ENCODE measurements at regions not wholly inside any gene's neighbourhood (a gene's known extent, or its start where the extent isn't known, plus 50 kb on each side); places are given as distances from the start of the nearest gene placed in this dataset.

- no peak overlapping the region for H3K27ac ChIP-seq (ENCODE audit: low read depth, low read length)
- H3K4me1 ChIP-seq (ENCODE audit: control insufficient read depth in 2 of 2, insufficient read depth in 2 of 2, low read length in 2 of 2): no peaks in the 10 kb centered on the region
- H3K4me3 Mint-ChIP-seq: no peak overlapping the region
- H3K9me3 ChIP-seq (ENCODE audit: control insufficient read depth in 2 of 3, low read length in 3 of 3): no peaks in the 10 kb centered on the region
- intact Hi-C loops (cut with micrococcal nuclease): no loop called here
- ChIA-PET CTCF (no interaction called here), POLR2A (no interaction called here)
- H3K27me3 ChIP-seq (ENCODE audit: control insufficient read depth in 2 of 2, insufficient read depth in 2 of 2, low read length in 2 of 2): no peaks in the 10 kb centered on the region
- DNase-seq: no peak
- H3K27ac Mint-ChIP-seq: no peak overlapping the region
- H3K27me3 Mint-ChIP-seq: peaks cover 0 to 10% (median 4%) of the 10 kb centered on the region in 5 donors
- peaks cover 0 to 5% (median 0%) of the 10 kb centered on the region in 11 donors for H3K9me3 Mint-ChIP-seq
- no peaks in the 10 kb centered on the region for H3K36me3 ChIP-seq (ENCODE audit: control insufficient read depth in 2 of 3, insufficient read depth in 3 of 3, low read length in 3 of 3)
- no peak overlapping the region for H3K4me3 ChIP-seq (ENCODE audit: low read length)
- no peaks in the 10 kb centered on the region for H3K36me3 Mint-ChIP-seq
- ATAC-seq: no peak
- H3K4me1 Mint-ChIP-seq: no peaks in the 10 kb centered on the region
Measured at GRCh38 chr2:16373341-16373740, 292.3 kb downstream of the CYRIA start.

GRCh38 chr2:16371751-16372150, 293.9 kb downstream of the CYRIA start:
- ATAC-seq: no peak
- ChIA-PET CTCF (no interaction called here), POLR2A (no interaction called here)
- Histone ChIP-seq H3K9me3 (ENCODE audit: control insufficient read depth in 2 of 3, low read length in 3 of 3) (no peaks in the 10 kb centered on the region), H3K4me1 (ENCODE audit: control insufficient read depth in 2 of 2, insufficient read depth in 2 of 2, low read length in 2 of 2) (no peaks in the 10 kb centered on the region), H3K36me3 (ENCODE audit: control insufficient read depth in 2 of 3, insufficient read depth in 3 of 3, low read length in 3 of 3) (no peaks in the 10 kb centered on the region), H3K27ac (ENCODE audit: low read depth, low read length) (no peak overlapping the region), H3K4me3 (ENCODE audit: low read length) (no peak overlapping the region), H3K27me3 (ENCODE audit: control insufficient read depth in 2 of 2, insufficient read depth in 2 of 2, low read length in 2 of 2) (no peaks in the 10 kb centered on the region)
- DNase-seq: no peak
- no peaks in the 10 kb centered on the region for H3K4me1 Mint-ChIP-seq
- H3K9me3 Mint-ChIP-seq: peaks cover 0 to 5% (median 0%) of the 10 kb centered on the region in 11 donors
- H3K27me3 Mint-ChIP-seq: peaks cover 0 to 10% (median 0%) of the 10 kb centered on the region in 5 donors
- no peak overlapping the region for H3K27ac Mint-ChIP-seq
- H3K36me3 Mint-ChIP-seq: no peaks in the 10 kb centered on the region
- no peak overlapping the region for H3K4me3 Mint-ChIP-seq
- intact Hi-C loops (cut with micrococcal nuclease): no loop called here

- POLR2A ChIA-PET: no interaction called here
- Mint-ChIP-seq H3K27ac (no peak overlapping the region), H3K36me3 (no peaks in the 10 kb centered on the region), H3K4me3 (no peak overlapping the region), H3K4me1 (no peaks in the 10 kb centered on the region), H3K27me3 (peaks cover 0 to 7% (median 0%) of the 10 kb centered on the region in 5 donors), H3K9me3 (peaks cover 0 to 5% (median 0%) of the 10 kb centered on the region in 11 donors)
- Histone ChIP-seq H3K27ac (ENCODE audit: low read depth, low read length) (no peak overlapping the region), H3K36me3 (ENCODE audit: control insufficient read depth in 2 of 3, insufficient read depth in 3 of 3, low read length in 3 of 3) (no peaks in the 10 kb centered on the region), H3K4me3 (ENCODE audit: low read length) (no peak overlapping the region), H3K4me1 (ENCODE audit: control insufficient read depth in 2 of 2, insufficient read depth in 2 of 2, low read length in 2 of 2) (no peaks in the 10 kb centered on the region), H3K27me3 (ENCODE audit: control insufficient read depth in 2 of 2, insufficient read depth in 2 of 2, low read length in 2 of 2) (no peaks in the 10 kb centered on the region), H3K9me3 (ENCODE audit: control insufficient read depth in 2 of 3, low read length in 3 of 3) (no peaks in the 10 kb centered on the region)
- intact Hi-C loops (cut with micrococcal nuclease): no loop called here
- CTCF ChIA-PET: no interaction called here
- no peak for ATAC-seq
- no peak for DNase-seq
Measured at GRCh38 chr2:16368951-16369350, 296.7 kb downstream of the CYRIA start.

- DNase-seq (no peak), ATAC-seq (no peak)
- Mint-ChIP-seq H3K27ac (no peak overlapping the region), H3K27me3 (peaks cover 0 to 5% (median 0%) of the 10 kb centered on the region in 5 donors), H3K4me3 (no peak overlapping the region), H3K36me3 (no peaks in the 10 kb centered on the region), H3K9me3 (peaks cover 0 to 5% (median 0%) of the 10 kb centered on the region in 11 donors), H3K4me1 (no peaks in the 10 kb centered on the region)
- Histone ChIP-seq H3K4me3 (ENCODE audit: low read length) (no peak overlapping the region), H3K36me3 (ENCODE audit: control insufficient read depth in 2 of 3, insufficient read depth in 3 of 3, low read length in 3 of 3) (no peaks in the 10 kb centered on the region), H3K9me3 (ENCODE audit: control insufficient read depth in 2 of 3, low read length in 3 of 3) (no peaks in the 10 kb centered on the region), H3K4me1 (ENCODE audit: control insufficient read depth in 2 of 2, insufficient read depth in 2 of 2, low read length in 2 of 2) (no peaks in the 10 kb centered on the region), H3K27ac (ENCODE audit: low read depth, low read length) (no peak overlapping the region), H3K27me3 (ENCODE audit: control insufficient read depth in 2 of 2, insufficient read depth in 2 of 2, low read length in 2 of 2) (no peaks in the 10 kb centered on the region)
- ChIA-PET CTCF (no interaction called here), POLR2A (no interaction called here)
- intact Hi-C loops (cut with micrococcal nuclease): no loop called here
Measured at GRCh38 chr2:16368328-16368727, 297.3 kb downstream of the CYRIA start.

GRCh38 chr2:16365366-16365765, 300.3 kb downstream of the CYRIA start:
- Histone ChIP-seq H3K36me3 (ENCODE audit: control insufficient read depth in 2 of 3, insufficient read depth in 3 of 3, low read length in 3 of 3) (no peaks in the 10 kb centered on the region), H3K27ac (ENCODE audit: low read depth, low read length) (no peak overlapping the region), H3K27me3 (ENCODE audit: control insufficient read depth in 2 of 2, insufficient read depth in 2 of 2, low read length in 2 of 2) (no peaks in the 10 kb centered on the region), H3K4me1 (ENCODE audit: control insufficient read depth in 2 of 2, insufficient read depth in 2 of 2, low read length in 2 of 2) (no peaks in the 10 kb centered on the region), H3K9me3 (ENCODE audit: control insufficient read depth in 2 of 3, low read length in 3 of 3) (no peaks in the 10 kb centered on the region), H3K4me3 (ENCODE audit: low read length) (no peak overlapping the region)
- ATAC-seq (no peak), DNase-seq (no peak)
- intact Hi-C loops (cut with micrococcal nuclease): no loop called here
- peaks cover 0 to 5% (median 0%) of the 10 kb centered on the region in 11 donors for H3K9me3 Mint-ChIP-seq
- POLR2A ChIA-PET: no interaction called here
- H3K36me3 Mint-ChIP-seq: no peaks in the 10 kb centered on the region
- no peak overlapping the region for H3K27ac Mint-ChIP-seq
- CTCF ChIA-PET: no interaction called here
- H3K27me3 Mint-ChIP-seq: peaks cover 0 to 5% (median 0%) of the 10 kb centered on the region in 5 donors
- H3K4me1 Mint-ChIP-seq: no peaks in the 10 kb centered on the region
- H3K4me3 Mint-ChIP-seq: no peak overlapping the region

- no peak for DNase-seq
- Mint-ChIP-seq H3K27me3 (peaks cover 0 to 12% (median 1%) of the 10 kb centered on the region in 5 donors), H3K36me3 (no peaks in the 10 kb centered on the region), H3K4me3 (no peak overlapping the region), H3K27ac (no peak overlapping the region), H3K4me1 (no peaks in the 10 kb centered on the region), H3K9me3 (peaks cover 0 to 9% (median 2%) of the 10 kb centered on the region in 11 donors)
- Histone ChIP-seq H3K4me1 (ENCODE audit: control insufficient read depth in 2 of 2, insufficient read depth in 2 of 2, low read length in 2 of 2) (no peaks in the 10 kb centered on the region), H3K4me3 (ENCODE audit: low read length) (no peak overlapping the region), H3K9me3 (ENCODE audit: control insufficient read depth in 2 of 3, low read length in 3 of 3) (no peaks in the 10 kb centered on the region), H3K27me3 (ENCODE audit: control insufficient read depth in 2 of 2, insufficient read depth in 2 of 2, low read length in 2 of 2) (no peaks in the 10 kb centered on the region), H3K36me3 (ENCODE audit: control insufficient read depth in 2 of 3, insufficient read depth in 3 of 3, low read length in 3 of 3) (no peaks in the 10 kb centered on the region), H3K27ac (ENCODE audit: low read depth, low read length) (no peak overlapping the region)
- ChIA-PET CTCF (no interaction called here), POLR2A (interaction anchor here (0.7 kb wide), 1 partner anchor 10 kb away, joined by 3 read pairs; no protein-coding TSS in a partner anchor)
- no peak for ATAC-seq
- intact Hi-C loops (cut with micrococcal nuclease): no loop called here
Measured at GRCh38 chr2:16363581-16363980, 302.1 kb downstream of the CYRIA start.

GRCh38 chr2:16362611-16363010, 303.0 kb downstream of the CYRIA start:
- DNase-seq (no peak), ATAC-seq (no peak)
- peaks cover 0 to 12% (median 0%) of the 10 kb centered on the region in 5 donors for H3K27me3 Mint-ChIP-seq
- Histone ChIP-seq H3K27me3 (ENCODE audit: control insufficient read depth in 2 of 2, insufficient read depth in 2 of 2, low read length in 2 of 2) (no peaks in the 10 kb centered on the region), H3K27ac (ENCODE audit: low read depth, low read length) (no peak overlapping the region), H3K9me3 (ENCODE audit: control insufficient read depth in 2 of 3, low read length in 3 of 3) (no peaks in the 10 kb centered on the region), H3K36me3 (ENCODE audit: control insufficient read depth in 2 of 3, insufficient read depth in 3 of 3, low read length in 3 of 3) (no peaks in the 10 kb centered on the region), H3K4me1 (ENCODE audit: control insufficient read depth in 2 of 2, insufficient read depth in 2 of 2, low read length in 2 of 2) (no peaks in the 10 kb centered on the region), H3K4me3 (ENCODE audit: low read length) (no peak overlapping the region)
- no peak overlapping the region for H3K4me3 Mint-ChIP-seq
- no peaks in the 10 kb centered on the region for H3K4me1 Mint-ChIP-seq
- H3K9me3 Mint-ChIP-seq: peaks cover 0 to 9% (median 2%) of the 10 kb centered on the region in 11 donors
- no peaks in the 10 kb centered on the region for H3K36me3 Mint-ChIP-seq
- CTCF ChIA-PET: no interaction called here
- POLR2A ChIA-PET: no interaction called here
- intact Hi-C loops (cut with micrococcal nuclease): no loop called here
- no peak overlapping the region for H3K27ac Mint-ChIP-seq

Measured in naive thymus-derived CD4-positive, alpha-beta T cell (primary cell).